H1 (cell line): ENCODE measurements at regions not wholly inside any gene's neighbourhood (a gene's known extent, or its start where the extent isn't known, plus 50 kb on each side); places are given as distances from the start of the nearest gene placed in this dataset.

Experiments used
- CTCF ChIA-PET: fragments of 300-600 bp; sonication (Branson Sonifier 250); formaldehyde crosslinking; loops from one replicate; lab custom pipeline; 2021; ENCODE audit not compliant: partially characterized antibody; lab: Charles Lee
- POLR2A ChIA-PET: fragments of 300-600 bp; sonication (Branson Sonifier 250); formaldehyde crosslinking; loops from one replicate; lab custom pipeline; 2021; ENCODE audit warnings: inconsistent platforms; ENCODE audit not compliant: partially characterized antibody; lab: Charles Lee
- DNase-seq, 2 experiments: peaks; one replicate each; pipeline versions ENCODE4 v3.0.0 to v3.0.0-alpha.2; 2010 to 2022; ENCODE audit warnings: low spot score in 2 of 2, low read depth in 1 of 2, mixed read lengths in 1 of 2
- FAIRE-seq: peaks from 2 replicates; lab custom pipeline; 2011; peaks lifted over from hg19 to GRCh38; lab: Jason Lieb, UNC
- H2AFZ ChIP-seq: 2 replicates; pipeline ENCODE4 v1.8.1; 2012; ENCODE audit warnings: low read length, inconsistent platforms
- H2AK5ac ChIP-seq: 2 replicates; pipeline ENCODE4 v1.6.1; 2013; ENCODE audit warnings: low read depth, low read length
- H2BK120ac ChIP-seq: replicated peaks from 2 replicates; pipeline ENCODE3; 2013; ENCODE audit warnings: low read depth, low read length, inconsistent platforms
- H2BK12ac ChIP-seq: 2 replicates; pipeline ENCODE4 v1.6.1; 2013; ENCODE audit warnings: low read depth, low read length
- H2BK15ac ChIP-seq: 2 replicates; pipeline ENCODE4 v1.6.1; 2013; ENCODE audit warnings: low read length
- H2BK20ac ChIP-seq: 2 replicates; pipeline ENCODE4 v1.6.1; 2013; ENCODE audit warnings: low read length
- H2BK5ac ChIP-seq: 2 replicates; pipeline ENCODE4 v1.6.1; 2013; ENCODE audit warnings: low read depth, low read length
- H3K14ac ChIP-seq: 2 replicates; pipeline ENCODE4 v1.6.1; 2013; ENCODE audit warnings: inconsistent platforms; ENCODE audit not compliant: insufficient read length
- H3K18ac ChIP-seq: 2 replicates; pipeline ENCODE4 v1.6.1; 2013; ENCODE audit warnings: low read length; ENCODE audit errors: extremely low read depth
- H3K23ac ChIP-seq: 2 replicates; pipeline ENCODE4 v1.6.1; 2013; ENCODE audit warnings: inconsistent platforms; ENCODE audit not compliant: insufficient read length
- H3K23me2 ChIP-seq: 2 replicates; pipeline ENCODE4 v1.6.1; 2013; ENCODE audit warnings: low read depth, low read length
- H3K27ac ChIP-seq: 2 replicates; pipeline ENCODE4 v1.6.1; 2011; ENCODE audit warnings: low read depth, low read length, inconsistent platforms
- H3K27me3 ChIP-seq, 4 experiments: replicated peaks in 1 of 4; 1 replicate in 1 of 4; 2 replicates in 3 of 4; pipeline versions ENCODE4 v1.6.1 to v1.8.1; 2011 to 2013; ENCODE audit warnings: low read length in 3 of 4, mild to moderate bottlenecking in 3 of 4, inconsistent platforms in 2 of 4, mixed read lengths in 2 of 4, moderate library complexity in 1 of 4; ENCODE audit not compliant: control insufficient read depth in 3 of 4, insufficient read depth in 3 of 4; ENCODE audit errors: extremely low read depth in 1 of 4
- H3K36me3 ChIP-seq, 4 experiments: 2 replicates each; pipeline versions ENCODE4 v1.6.1 to v1.8.1; 2011 to 2013; ENCODE audit warnings: mild to moderate bottlenecking in 4 of 4, low read length in 3 of 4, moderate library complexity in 2 of 4, control low read depth in 1 of 4, inconsistent platforms in 1 of 4; ENCODE audit not compliant: insufficient read depth in 4 of 4, control insufficient read depth in 2 of 4
- H3K4ac ChIP-seq: replicated peaks from 2 replicates; pipeline ENCODE3; 2013; ENCODE audit warnings: low read length, low read depth, mixed read lengths, inconsistent platforms; ENCODE audit not compliant: insufficient read length
- H3K4me1 ChIP-seq, 4 experiments: replicated peaks in 1 of 4; 1 replicate in 1 of 4; 2 replicates in 3 of 4; pipeline versions ENCODE4 v1.6.1 to v1.8.1; 2011 to 2013; ENCODE audit warnings: low read length in 3 of 4, inconsistent platforms in 2 of 4, mixed read lengths in 1 of 4; ENCODE audit not compliant: insufficient read depth in 4 of 4, control insufficient read depth in 3 of 4
- H3K4me2 ChIP-seq, 2 experiments: 2 replicates each; pipeline versions ENCODE4 v1.6.1 to v1.8.1; 2011 to 2013; ENCODE audit warnings: low read depth in 2 of 2, low read length in 2 of 2, control low read depth in 1 of 2, inconsistent platforms in 1 of 2, mild to moderate bottlenecking in 1 of 2; ENCODE audit not compliant: insufficient read depth in 1 of 2
- H3K4me3 ChIP-seq, 4 experiments: fragments of 200-600, 300-600 bp in 1 of 4; sonication (generic), shearing (Covaris generic), sonication (Bioruptor Twin) in 1 of 4; 2 replicates each; pipeline versions ENCODE4 v1.5.1 to v1.8.1; 2011 to 2016; ENCODE audit warnings: low read length in 4 of 4, low read depth in 3 of 4, control low read depth in 2 of 4, inconsistent platforms in 2 of 4, mild to moderate bottlenecking in 2 of 4, mixed read lengths in 1 of 4, moderate library complexity in 1 of 4; ENCODE audit not compliant: insufficient read depth in 2 of 4; ENCODE audit errors: extremely low read depth in 1 of 4
- H3K56ac ChIP-seq: replicated peaks from 2 replicates; pipeline ENCODE3; 2013; ENCODE audit warnings: low read depth, mild to moderate bottlenecking, mixed read lengths, low read length, inconsistent platforms; ENCODE audit not compliant: insufficient read length
- H3K79me1 ChIP-seq: 2 replicates; pipeline ENCODE4 v1.6.1; 2013; ENCODE audit warnings: low read depth, low read length, control low read depth
- H3K79me2 ChIP-seq, 2 experiments: 2 replicates each; pipeline versions ENCODE4 v1.6.1 to v1.8.1; 2012 to 2013; ENCODE audit warnings: low read length in 2 of 2, mild to moderate bottlenecking in 2 of 2, inconsistent platforms in 1 of 2; ENCODE audit not compliant: insufficient read depth in 2 of 2, control insufficient read depth in 1 of 2
- H3K9ac ChIP-seq, 4 experiments: replicated peaks in 1 of 4; 1 replicate in 1 of 4; 2 replicates in 3 of 4; pipeline versions ENCODE4 v1.6.1 to v1.8.1; 2011 to 2013; ENCODE audit warnings: low read depth in 3 of 4, low read length in 3 of 4, control low read depth in 2 of 4, mild to moderate bottlenecking in 2 of 4, moderate library complexity in 2 of 4, inconsistent platforms in 1 of 4; ENCODE audit errors: extremely low read depth in 1 of 4
- H3K9me3 ChIP-seq, 2 experiments: 2 replicates each; pipeline versions ENCODE4 v1.6.1 to v1.8.1; 2012 to 2013; ENCODE audit warnings: mild to moderate bottlenecking in 2 of 2, moderate library complexity in 2 of 2, control low read depth in 1 of 2, inconsistent platforms in 1 of 2, low read depth in 1 of 2, low read length in 1 of 2, mixed read lengths in 1 of 2; ENCODE audit not compliant: insufficient read depth in 2 of 2
- H4K20me1 ChIP-seq, 2 experiments: replicated peaks in 1 of 2; 2 replicates each; pipeline versions ENCODE3 to v1.8.1; 2011 to 2013; ENCODE audit warnings: inconsistent platforms in 2 of 2, low read length in 2 of 2, mild to moderate bottlenecking in 1 of 2; ENCODE audit not compliant: insufficient read depth in 2 of 2, control insufficient read depth in 1 of 2
- H4K5ac ChIP-seq: 2 replicates; pipeline ENCODE4 v1.6.1; 2013; ENCODE audit warnings: low read length, low read depth, mixed read lengths, inconsistent platforms; ENCODE audit not compliant: insufficient read length
- H4K8ac ChIP-seq: 2 replicates; pipeline ENCODE4 v1.8.0; 2013; ENCODE audit warnings: mild to moderate bottlenecking, moderate library complexity, low read length, inconsistent platforms; ENCODE audit not compliant: insufficient read depth; ENCODE audit errors: extremely low read depth
- H4K91ac ChIP-seq: replicated peaks from 2 replicates; pipeline ENCODE3; 2013; ENCODE audit warnings: low read length, mixed read lengths, inconsistent platforms; ENCODE audit not compliant: insufficient read length
- ATF3 ChIP-seq: IDR thresholded peaks from 2 replicates; pipeline ENCODE4 v1.6.1; 2011; ENCODE audit warnings: low read depth, mild to moderate bottlenecking, low read length; ENCODE audit not compliant: insufficient read depth
- BACH1 ChIP-seq: IDR thresholded peaks from 2 replicates; pipeline ENCODE4 v1.6.1; 2012; ENCODE audit warnings: low read length, improper control_type of control experiment
- CBX5 ChIP-seq: fragments of 300-800, 300-1000 bp; sonication (generic); IDR thresholded peaks from 2 replicates; pipeline ENCODE4 v1.7.1; 2016; ENCODE audit warnings: antibody characterized with exemption, low read length, low read depth
- CEBPB ChIP-seq: IDR thresholded peaks from 2 replicates; pipeline ENCODE4 v1.6.1; 2012; ENCODE audit warnings: low read depth, low read length
- GABPA ChIP-seq: IDR thresholded peaks from 2 replicates; pipeline ENCODE4 v1.6.1; 2011; ENCODE audit warnings: mild to moderate bottlenecking, low read length, moderate library complexity, borderline replicate concordance; ENCODE audit not compliant: insufficient read depth
- JUND ChIP-seq: IDR thresholded peaks from 2 replicates; pipeline ENCODE4 v1.6.1; 2011; ENCODE audit warnings: mild to moderate bottlenecking, improper control_type of control experiment, low read length
- KDM1A ChIP-seq: fragments of 200-600, 300-600 bp; sonication (generic); IDR thresholded peaks from 2 replicates; pipeline ENCODE4 v1.7.1; 2016; ENCODE audit warnings: mild to moderate bottlenecking, low read length, borderline replicate concordance
- RAD21 ChIP-seq, 2 experiments: IDR thresholded peaks in 1 of 2; conservative IDR thresholded peaks in 1 of 2; 2 replicates each; pipeline ENCODE4 v1.6.1; 2011; ENCODE audit warnings: low read depth in 2 of 2, low read length in 2 of 2, improper control_type of control experiment in 1 of 2, inconsistent platforms in 1 of 2, mild to moderate bottlenecking in 1 of 2, moderate library complexity in 1 of 2
- RNF2 ChIP-seq: fragments of 200-900, 300-1000 bp; sonication (generic); IDR thresholded peaks from 2 replicates; pipeline ENCODE4 v1.7.1; 2016; ENCODE audit warnings: borderline replicate concordance, low read depth, mild to moderate bottlenecking, antibody characterized with exemption, low read length; ENCODE audit not compliant: poor library complexity, severe bottlenecking; ENCODE audit errors: missing control alignments
- SAP30 ChIP-seq: fragments of 300-600 bp; sonication (generic); IDR thresholded peaks from 2 replicates; pipeline ENCODE4 v1.7.1; 2012; ENCODE audit warnings: low read length, moderate library complexity, mild to moderate bottlenecking, inconsistent platforms; ENCODE audit not compliant: insufficient read depth, insufficient replicate concordance
- SIN3A ChIP-seq, 2 experiments: IDR thresholded peaks in 1 of 2; conservative IDR thresholded peaks in 1 of 2; 2 replicates each; pipeline ENCODE4 v1.6.1; 2011 to 2012; ENCODE audit warnings: low read length in 2 of 2, improper control_type of control experiment in 1 of 2, low read depth in 1 of 2, mild to moderate bottlenecking in 1 of 2
- TAF1 ChIP-seq: IDR thresholded peaks from 2 replicates; pipeline ENCODE4 v1.6.1; 2011; ENCODE audit warnings: mild to moderate bottlenecking, low read depth, low read length
- TCF12 ChIP-seq: IDR thresholded peaks from 2 replicates; pipeline ENCODE4 v1.6.1; 2011; ENCODE audit warnings: low read depth, mild to moderate bottlenecking, low read length
- WGBS, 2 experiments: shearing (Covaris generic) in 1 of 2; methylation state at CpG; one replicate each; pipeline versions ENCODE4 v1.1.6 to v1.1.7; 2013 to 2015; ENCODE audit warnings: low lambda C conversion rate in 2 of 2, mixed read lengths in 2 of 2, inconsistent platforms in 1 of 2, low coverage in 1 of 2, missing lambda C conversion rate in 1 of 2; ENCODE audit not compliant: insufficient replicate concordance in 2 of 2, insufficient coverage in 1 of 2, insufficient read length in 1 of 2; ENCODE audit errors: extremely low coverage in 1 of 2, missing lambda C conversion rate in 1 of 2; 5-methylcytosine and 5-hydroxymethylcytosine counted together

- no peak overlapping the region for H3K4me3 ChIP-seq
- no peak overlapping the region for H3K23ac ChIP-seq
- H2BK5ac ChIP-seq: no peak overlapping the region
- no peak overlapping the region for H2BK15ac ChIP-seq
- no peak overlapping the region for H2BK20ac ChIP-seq
- no peak overlapping the region for H3K27ac ChIP-seq
- no peaks in the 10 kb centered on the region for H3K9me3 ChIP-seq
- H3K79me1 ChIP-seq: no peaks in the 10 kb centered on the region
- H4K20me1 ChIP-seq: no peaks in the 10 kb centered on the region
- POLR2A ChIA-PET: no interaction called here
- H2BK120ac ChIP-seq: no peak overlapping the region
- H3K79me2 ChIP-seq: no peaks in the 10 kb centered on the region
- no peak overlapping the region for H3K9ac ChIP-seq
- H3K36me3 ChIP-seq: no peaks in the 10 kb centered on the region
- H3K4me1 ChIP-seq: 0 out of 7 replicates have a peak, but pooled peaks cover 0 to 2% (median 0%) of the 10 kb centered on the region in 4 experiments
- CTCF ChIA-PET: interaction anchor here (0.8 kb wide), 1 partner anchor 125 kb away, joined by 3 read pairs; no protein-coding TSS in a partner anchor
- no peak overlapping the region for H3K4ac ChIP-seq
- H2BK12ac ChIP-seq: no peak overlapping the region
- FAIRE-seq (no peak), DNase-seq (no peak)
- no peak overlapping the region for H2AK5ac ChIP-seq
- H4K8ac ChIP-seq: no peak overlapping the region
- H3K14ac ChIP-seq: no peak overlapping the region
- H3K18ac ChIP-seq: no peak overlapping the region
- no peaks in the 10 kb centered on the region for H3K27me3 ChIP-seq
- no peak overlapping the region for H2AFZ ChIP-seq
- H4K91ac ChIP-seq: no peak overlapping the region
- 37% methylated on average over 5 of the region's 6 CpGs; no CpG with 5 or more reads in 1 of the 2 experiments for WGBS, 2 experiments
- H3K23me2 ChIP-seq: no peaks in the 10 kb centered on the region
- H4K5ac ChIP-seq: no peak overlapping the region
- no peak overlapping the region; a peak in 1 of 4 replicates for H3K4me2 ChIP-seq
- no peak overlapping the region for H3K56ac ChIP-seq
- TF ChIP-seq SAP30 (no peak), RAD21 (IDR thresholded peaks at IDR 0.05 in 1 of 2, conservative IDR thresholded peaks at IDR 0.05 in 1 of 2; ENCODE audit: low read depth in 2 of 2, low read length in 2 of 2) (no peak), ATF3 (no peak), KDM1A (no peak), SIN3A (conservative IDR thresholded peaks at IDR 0.05 in 1 of 2, IDR thresholded peaks at IDR 0.05 in 1 of 2; ENCODE audit: low read depth in 1 of 2, low read length in 2 of 2) (no peak), GABPA (no peak), JUND (no peak), CBX5 (no peak), CEBPB (no peak), RNF2 (no peak), TCF12 (no peak), TAF1 (no peak), BACH1 (no peak)
These were observed 601.4 kb upstream of the ACTRT1 start for GRCh38 chrX:128653524-128654060.
